HFFc6 (cell line): ENCODE measurements at regions not wholly inside any gene's neighbourhood (a gene's known extent, or its start where the extent isn't known, plus 50 kb on each side); places are given as distances from the start of the nearest gene placed in this dataset.

Experiments used
- DNase-seq: peaks from one replicate; pipeline ENCODE4 v3.0.0-alpha.2; 2018
- H3K27ac Mint-ChIP-seq: 2 replicates; pipeline ENCODE4 v1.8.0; 2020; ENCODE audit warnings: mild to moderate bottlenecking, mixed read lengths
- H3K27me3 Mint-ChIP-seq: 2 replicates; pipeline ENCODE4 v1.8.0; 2021; ENCODE audit warnings: mild to moderate bottlenecking, moderate library complexity, mixed read lengths; ENCODE audit not compliant: insufficient read depth
- H3K36me3 Mint-ChIP-seq: 2 replicates; pipeline ENCODE4 v1.8.0; 2021; ENCODE audit warnings: low read depth, mixed read lengths
- H3K4me1 Mint-ChIP-seq: 2 replicates; pipeline ENCODE4 v1.8.0; 2020; ENCODE audit warnings: low read depth, mixed read lengths
- H3K4me3 Mint-ChIP-seq: 2 replicates; pipeline ENCODE4 v1.8.0; 2020; ENCODE audit warnings: mild to moderate bottlenecking, moderate library complexity, mixed read lengths
- H3K9me3 Mint-ChIP-seq: 2 replicates; pipeline ENCODE4 v1.8.0; 2020; ENCODE audit warnings: mild to moderate bottlenecking, mixed read lengths
- CTCF ChIP-seq: fragments of 200-600 bp; sonication (generic); IDR thresholded peaks from 2 replicates; pipeline ENCODE4 v1.5.0; 2021; ENCODE audit warnings: antibody characterized with exemption, mild to moderate bottlenecking

- Mint-ChIP-seq H3K4me3 (no peak overlapping the region), H3K36me3 (no peaks in the 10 kb centered on the region), H3K9me3 (peaks cover 45% of the 10 kb centered on the region), H3K27ac (no peak overlapping the region), H3K4me1 (no peaks in the 10 kb centered on the region), H3K27me3 (no peaks in the 10 kb centered on the region)
- TF ChIP-seq CTCF, result no peak
- no peak for DNase-seq
These were observed 154.9 kb downstream of the FOXA2 start for GRCh38 chr20:22429175-22430153.

- no peak for DNase-seq
- H3K4me1 Mint-ChIP-seq, result no peaks in the 10 kb centered on the region
- H3K27me3 Mint-ChIP-seq, result no peaks in the 10 kb centered on the region
- H3K36me3 Mint-ChIP-seq, result no peaks in the 10 kb centered on the region
- H3K4me3 Mint-ChIP-seq, result no peak overlapping the region
- H3K9me3 Mint-ChIP-seq, result peaks cover 47% of the 10 kb centered on the region
- no peak for TF ChIP-seq CTCF
- no peak overlapping the region for H3K27ac Mint-ChIP-seq
These were observed 156.3 kb downstream of the FOXA2 start for GRCh38 chr20:22428051-22428450.

GRCh38 chr20:22426772-22427171 is 157.6 kb downstream of the FOXA2 start:
- Mint-ChIP-seq H3K36me3 (no peaks in the 10 kb centered on the region), H3K27me3 (no peaks in the 10 kb centered on the region), H3K9me3 (peaks cover 46% of the 10 kb centered on the region), H3K4me3 (no peak overlapping the region), H3K4me1 (no peaks in the 10 kb centered on the region), H3K27ac (no peak overlapping the region)
- TF ChIP-seq CTCF, result no peak
- no peak for DNase-seq

- Mint-ChIP-seq H3K27me3 (no peaks in the 10 kb centered on the region; the same call in 1 of the 2 replicates), H3K36me3 (peaks cover 7% of the 10 kb centered on the region; the same call in 1 of the 2 replicates), H3K27ac (no peak overlapping the region), H3K4me1 (no peaks in the 10 kb centered on the region), H3K4me3 (no peak overlapping the region), H3K9me3 (peaks cover 49% of the 10 kb centered on the region)
- no peak for TF ChIP-seq CTCF
- DNase-seq, result no peak
These were observed 158.8 kb downstream of the FOXA2 start for GRCh38 chr20:22425344-22426295.

GRCh38 chr20:22423190-22423832 is 161.1 kb downstream of the FOXA2 start:
- Mint-ChIP-seq H3K27me3 (no peaks in the 10 kb centered on the region; the same call in none of the 2 replicates), H3K4me3 (no peak overlapping the region), H3K9me3 (peaks cover 38% of the 10 kb centered on the region), H3K36me3 (peaks cover 7% of the 10 kb centered on the region; the same call in 1 of the 2 replicates), H3K27ac (no peak overlapping the region), H3K4me1 (no peaks in the 10 kb centered on the region)
- no peak for TF ChIP-seq CTCF
- no peak for DNase-seq
